Activated CD4-positive, alpha-beta T cell treated with anti-CD3 and anti-CD28 coated beads, Interleukin-2, amount 50 U/mL, for 16 hours (primary cell): ENCODE measurements at regions not wholly inside any gene's neighbourhood (a gene's known extent, or its start where the extent isn't known, plus 50 kb on each side); places are given as distances from the start of the nearest gene placed in this dataset.

Source experiments
- DNase-seq: peaks from one replicate; pipeline ENCODE4 v3.0.0-alpha.2; 2020

DNA sequence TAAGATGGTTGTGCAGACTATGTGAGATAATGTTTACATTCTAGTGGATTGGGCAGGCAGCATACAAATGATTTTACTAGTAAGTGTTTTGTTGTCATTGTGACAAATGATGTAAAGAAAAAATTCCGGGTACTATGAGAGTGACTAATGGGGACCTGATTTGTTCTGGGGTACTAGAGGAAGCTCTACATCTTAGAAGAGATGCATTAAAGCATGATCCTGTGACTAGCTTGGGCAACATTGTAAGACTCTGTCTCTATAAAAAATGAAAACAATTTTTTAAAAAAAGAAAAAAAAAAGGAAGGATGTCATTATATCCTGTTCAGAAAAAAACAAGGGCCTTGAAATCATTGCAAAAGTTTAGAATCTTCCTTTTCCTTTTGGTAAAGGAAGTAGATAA, 58.1 kb upstream of the MYRIP start:
- DNase-seq = no peak

DNA sequence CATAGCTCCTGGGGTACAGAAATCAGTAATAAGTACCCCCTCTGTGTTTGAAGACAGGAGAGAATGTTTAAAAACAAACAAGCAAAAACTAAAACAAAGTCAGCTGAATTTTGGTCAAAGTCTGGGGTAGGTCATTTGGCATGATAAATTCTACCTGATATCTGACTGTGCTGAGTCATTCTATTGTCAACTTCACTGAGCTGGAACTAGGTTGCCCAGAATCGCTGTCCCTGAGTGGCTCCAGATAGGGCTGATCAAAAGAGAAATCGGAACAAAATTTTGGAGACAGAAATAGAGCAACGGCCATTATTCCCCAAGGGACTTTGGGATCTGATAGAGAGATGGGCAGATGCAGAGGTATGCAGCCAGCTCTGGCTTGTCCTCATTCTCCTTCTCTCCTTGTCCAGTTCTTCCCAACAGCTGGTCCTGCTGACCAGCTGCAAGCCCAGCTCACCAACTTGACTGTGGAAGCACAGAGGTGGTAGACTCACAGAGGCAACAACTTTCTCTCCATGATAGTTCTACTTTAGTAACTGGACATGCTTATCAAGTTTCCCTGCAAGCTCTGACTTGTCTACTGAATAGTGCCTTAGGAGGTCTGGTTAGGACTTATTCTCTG, 57.3 kb upstream of the MYRIP start:
- no peak for DNase-seq

DNA sequence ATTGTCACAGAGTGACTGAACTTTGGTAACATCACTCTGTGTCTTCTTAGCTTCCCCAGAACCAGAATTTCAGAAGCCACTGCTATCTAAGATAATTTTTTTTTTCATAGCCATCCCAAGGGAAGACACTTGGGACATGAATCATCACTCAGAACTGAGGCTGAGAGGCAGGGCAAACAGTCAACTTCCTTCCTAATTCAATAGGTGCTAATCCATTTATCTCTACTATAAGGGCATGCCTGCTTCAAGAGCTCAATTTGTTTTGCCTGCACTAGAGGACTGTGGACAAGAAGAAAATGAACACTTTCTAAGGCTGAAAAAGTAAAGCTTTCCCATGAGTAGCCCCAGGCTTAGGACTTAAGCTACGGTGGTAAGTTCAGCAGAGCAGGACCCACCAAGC, 56.7 kb upstream of the MYRIP start:
- no peak for DNase-seq

DNA sequence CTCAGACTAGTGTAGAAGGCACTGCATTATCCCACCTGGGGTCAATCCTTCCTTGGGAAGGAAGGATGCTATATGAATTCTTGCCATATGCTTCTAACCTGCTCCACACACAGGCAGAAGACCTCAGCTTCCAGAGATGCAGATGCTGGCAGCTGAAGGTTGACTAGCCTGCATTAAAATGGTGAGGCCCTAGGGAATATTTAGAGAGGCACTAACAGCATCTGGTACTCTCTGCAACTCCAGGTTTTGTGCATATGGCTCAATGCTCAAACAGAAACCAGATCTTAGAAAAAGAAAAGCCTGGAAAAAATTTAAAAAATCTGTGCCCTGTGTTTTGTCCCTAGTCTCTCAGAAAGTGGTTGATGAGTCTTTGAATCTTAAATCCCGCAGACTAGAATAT, 56.0 kb upstream of the MYRIP start:
- DNase-seq = no peak

DNA sequence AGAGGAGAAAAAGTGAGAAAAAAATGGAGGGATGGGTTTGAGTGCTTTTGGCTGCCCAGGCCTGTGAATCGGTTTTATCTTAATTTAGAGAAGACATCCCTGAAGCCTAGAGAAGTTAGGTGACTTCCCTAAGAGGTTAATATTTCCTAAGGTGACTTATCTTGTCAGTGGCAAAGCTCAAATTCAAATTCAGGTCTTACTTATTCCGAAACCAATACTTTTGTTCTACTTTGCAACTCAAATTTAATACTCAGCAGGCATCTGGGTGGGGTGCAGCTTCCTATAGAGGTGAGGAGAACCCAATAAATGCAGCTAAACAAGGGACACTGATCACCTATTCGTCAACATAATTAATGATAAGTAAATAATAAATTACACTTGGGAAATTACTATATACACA, 54.9 kb upstream of the MYRIP start:
- no peak for DNase-seq

DNA sequence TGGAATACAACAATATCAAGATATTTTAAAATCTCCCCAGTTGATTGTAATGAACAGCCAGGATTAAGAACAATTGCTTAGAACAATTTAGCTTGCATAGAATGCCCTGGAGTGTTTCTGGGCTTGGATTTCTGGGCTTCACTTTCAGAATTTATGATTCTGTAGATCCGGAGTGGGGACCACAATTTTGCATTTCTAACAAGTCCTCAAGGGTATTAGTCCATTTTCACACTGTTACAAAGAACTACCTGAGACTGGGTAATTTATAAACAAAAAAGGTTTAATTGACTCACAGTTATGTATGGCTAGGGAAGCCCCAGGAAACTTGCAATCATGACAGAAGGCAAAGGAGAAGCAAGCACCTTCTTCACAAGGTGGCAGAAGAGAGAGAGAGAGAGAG, 54.3 kb upstream of the MYRIP start:
- no peak for DNase-seq

DNA sequence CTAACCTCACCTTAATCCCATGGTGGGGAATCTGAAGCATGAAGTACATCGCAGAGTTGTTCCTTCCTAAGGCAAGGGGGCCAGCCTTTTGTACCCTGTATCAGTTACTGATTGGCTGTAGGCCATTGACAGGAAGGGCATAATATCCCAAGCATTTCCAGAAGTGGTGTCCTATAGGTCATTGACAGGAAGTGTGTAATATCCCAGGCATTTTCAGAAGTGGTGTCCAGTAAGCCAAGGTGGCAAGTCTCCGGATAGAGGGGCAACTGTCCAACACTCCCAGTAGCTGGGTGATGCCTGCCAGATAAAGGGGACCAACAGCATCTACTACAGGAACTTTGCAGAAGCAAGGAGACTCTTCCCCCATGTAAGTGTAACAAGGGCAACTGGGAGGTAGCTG, 52.1 kb upstream of the MYRIP start:
- DNase-seq = no peak
